ENCODE measurements at regions not wholly inside any gene's neighbourhood (a gene's known extent, or its start where the extent isn't known, plus 50 kb on each side); places are given as distances from the start of the nearest gene placed in this dataset.

- no peak for DNase-seq
Observed at GRCh38 chr15:55016225-55016624, 180.5 kb downstream of the RSL24D1 start.

- no peak for DNase-seq
Observed at GRCh38 chr15:55015093-55015445, 181.7 kb downstream of the RSL24D1 start.

- no peak for DNase-seq
Observed at GRCh38 chr15:55014391-55015092, 182.2 kb downstream of the RSL24D1 start.

- no peak for DNase-seq
Observed at GRCh38 chr15:55008421-55008820, 188.3 kb downstream of the RSL24D1 start.

- no peak for DNase-seq
Observed at GRCh38 chr15:55007561-55007960, 189.2 kb downstream of the RSL24D1 start.

- DNase-seq: no peak
Observed at GRCh38 chr15:55005679-55006078, 191.1 kb downstream of the RSL24D1 start.

- no peak for DNase-seq
Observed at GRCh38 chr15:55003965-55004873, 192.5 kb downstream of the RSL24D1 start.

GRCh38 chr15:54998661-54999060, 198.1 kb downstream of the RSL24D1 start:
- DNase-seq: no peak

GRCh38 chr15:54990793-54991192, 205.9 kb downstream of the RSL24D1 start:
- no peak for DNase-seq

GRCh38 chr15:54987881-54988280, 208.9 kb downstream of the RSL24D1 start:
- no peak for DNase-seq

GRCh38 chr15:54979964-54980363, 216.8 kb downstream of the RSL24D1 start:
- DNase-seq: no peak

GRCh38 chr15:54962637-54963036, 234.1 kb downstream of the RSL24D1 start:
- DNase-seq: no peak

- DNase-seq: no peak
Observed at GRCh38 chr15:54960266-54960665, 236.5 kb downstream of the RSL24D1 start.

GRCh38 chr15:54941417-54941816, 255.3 kb downstream of the RSL24D1 start:
- no peak for DNase-seq

- no peak for DNase-seq
Observed at GRCh38 chr15:54917312-54917711, 279.4 kb downstream of the RSL24D1 start.

GRCh38 chr15:54915380-54915779, 281.4 kb downstream of the RSL24D1 start:
- no peak for DNase-seq

GRCh38 chr15:54884312-54884711, 312.4 kb downstream of the RSL24D1 start:
- no peak for DNase-seq

- DNase-seq: no peak
Observed at GRCh38 chr15:54859982-54860381, 336.8 kb downstream of the RSL24D1 start.

GRCh38 chr15:54854667-54855066, 342.1 kb downstream of the RSL24D1 start:
- DNase-seq: no peak

- DNase-seq: no peak
Observed at GRCh38 chr15:54850101-54850500, 346.6 kb downstream of the RSL24D1 start.

- no peak for DNase-seq
Observed at GRCh38 chr15:54843006-54843405, 353.7 kb downstream of the RSL24D1 start.

GRCh38 chr15:54841701-54842305, 354.9 kb downstream of the RSL24D1 start:
- no peak for DNase-seq

- DNase-seq: no peak
Observed at GRCh38 chr15:54840621-54841398, 355.9 kb downstream of the RSL24D1 start.
